Mucosa of rectum (tissue), 2 donors: ENCODE measurements at regions not wholly inside any gene's neighbourhood (a gene's known extent, or its start where the extent isn't known, plus 50 kb on each side); places are given as distances from the start of the nearest gene placed in this dataset.

Experiments
- H3K27ac ChIP-seq, 2 donors: one replicate each; pipeline ENCODE4 v1.7.0; 2013; ENCODE audit warnings: inconsistent platforms in 2 of 2, low read depth in 2 of 2, low read length in 2 of 2
- H3K27me3 ChIP-seq, 2 donors: one replicate each; pipeline ENCODE4 v1.7.0; 2013; ENCODE audit warnings: low read length in 2 of 2; ENCODE audit not compliant: control insufficient read depth in 2 of 2, insufficient read depth in 2 of 2
- H3K36me3 ChIP-seq, 2 donors: one replicate each; pipeline ENCODE4 v1.7.0; 2013; ENCODE audit warnings: low read length in 2 of 2; ENCODE audit not compliant: control insufficient read depth in 2 of 2, insufficient read depth in 2 of 2
- H3K4me1 ChIP-seq, 2 donors: one replicate each; pipeline ENCODE4 v1.7.0; 2013; ENCODE audit warnings: low read length in 2 of 2, mild to moderate bottlenecking in 1 of 2; ENCODE audit not compliant: control insufficient read depth in 2 of 2, insufficient read depth in 2 of 2
- H3K4me3 ChIP-seq, 2 donors: one replicate each; pipeline ENCODE4 v1.7.0; 2013; ENCODE audit warnings: low read length in 2 of 2
- H3K9ac ChIP-seq, 2 donors: one replicate each; pipeline ENCODE4 v1.7.0; 2013; ENCODE audit warnings: low read length in 2 of 2, low read depth in 1 of 2, mild to moderate bottlenecking in 1 of 2
- H3K9me3 ChIP-seq, 2 donors: one replicate each; pipeline ENCODE4 v1.7.0; 2013; ENCODE audit warnings: low read length in 2 of 2; ENCODE audit not compliant: control insufficient read depth in 2 of 2
- donor health status: healthy.
- donor health status: Normal muscosa, but diverticular disease.

DNA sequence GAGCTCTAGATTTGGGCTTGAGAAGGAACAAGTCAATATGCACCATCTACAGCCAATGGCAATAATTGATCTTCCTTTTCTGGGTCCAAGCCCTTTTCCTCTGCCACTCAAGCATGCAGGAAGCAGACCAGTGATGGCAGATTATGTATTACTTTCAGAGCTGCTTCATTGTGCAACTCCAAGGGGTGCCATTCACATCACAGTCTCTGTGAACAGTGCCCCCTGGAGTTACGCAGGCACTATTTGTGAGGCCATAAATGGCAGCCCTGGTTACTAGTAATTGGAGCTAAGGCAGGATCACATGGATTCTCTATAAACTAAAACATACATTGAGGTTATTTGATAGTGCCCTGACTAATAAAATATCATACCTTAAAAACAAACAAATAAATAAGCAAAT, 313.4 kb upstream of the SLC7A11 start:
- Histone ChIP-seq H3K27ac (no peak overlapping the region), H3K4me3 (no peak overlapping the region), H3K4me1 (no peaks in the 10 kb centered on the region), H3K9ac (no peak overlapping the region), H3K27me3 (no peaks in the 10 kb centered on the region), H3K36me3 (no peaks in the 10 kb centered on the region), H3K9me3 (no peaks in the 10 kb centered on the region)

DNA sequence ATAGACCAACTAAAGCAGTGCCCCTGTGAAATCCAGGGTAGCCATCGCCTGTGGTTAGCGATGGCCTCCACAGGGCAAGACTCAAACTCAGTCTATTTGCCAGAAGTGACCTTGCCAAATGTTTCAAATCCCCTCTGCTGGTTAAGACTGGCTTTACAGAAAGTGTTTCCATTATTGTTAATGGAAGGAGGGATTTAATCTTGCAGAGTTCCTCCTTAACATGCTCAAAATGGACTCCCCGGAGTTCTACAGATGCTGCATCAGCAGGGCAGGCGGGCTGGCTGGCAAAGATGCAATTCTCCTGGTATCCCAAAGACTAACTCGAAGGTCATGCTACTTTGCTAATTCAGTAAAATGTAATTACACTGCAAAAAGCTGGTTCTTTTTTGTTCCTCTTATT, 313.0 kb upstream of the SLC7A11 start:
- Histone ChIP-seq H3K9me3 (no peaks in the 10 kb centered on the region), H3K9ac (no peak overlapping the region), H3K4me1 (no peaks in the 10 kb centered on the region), H3K4me3 (no peak overlapping the region), H3K36me3 (no peaks in the 10 kb centered on the region), H3K27ac (no peak overlapping the region), H3K27me3 (no peaks in the 10 kb centered on the region)

DNA sequence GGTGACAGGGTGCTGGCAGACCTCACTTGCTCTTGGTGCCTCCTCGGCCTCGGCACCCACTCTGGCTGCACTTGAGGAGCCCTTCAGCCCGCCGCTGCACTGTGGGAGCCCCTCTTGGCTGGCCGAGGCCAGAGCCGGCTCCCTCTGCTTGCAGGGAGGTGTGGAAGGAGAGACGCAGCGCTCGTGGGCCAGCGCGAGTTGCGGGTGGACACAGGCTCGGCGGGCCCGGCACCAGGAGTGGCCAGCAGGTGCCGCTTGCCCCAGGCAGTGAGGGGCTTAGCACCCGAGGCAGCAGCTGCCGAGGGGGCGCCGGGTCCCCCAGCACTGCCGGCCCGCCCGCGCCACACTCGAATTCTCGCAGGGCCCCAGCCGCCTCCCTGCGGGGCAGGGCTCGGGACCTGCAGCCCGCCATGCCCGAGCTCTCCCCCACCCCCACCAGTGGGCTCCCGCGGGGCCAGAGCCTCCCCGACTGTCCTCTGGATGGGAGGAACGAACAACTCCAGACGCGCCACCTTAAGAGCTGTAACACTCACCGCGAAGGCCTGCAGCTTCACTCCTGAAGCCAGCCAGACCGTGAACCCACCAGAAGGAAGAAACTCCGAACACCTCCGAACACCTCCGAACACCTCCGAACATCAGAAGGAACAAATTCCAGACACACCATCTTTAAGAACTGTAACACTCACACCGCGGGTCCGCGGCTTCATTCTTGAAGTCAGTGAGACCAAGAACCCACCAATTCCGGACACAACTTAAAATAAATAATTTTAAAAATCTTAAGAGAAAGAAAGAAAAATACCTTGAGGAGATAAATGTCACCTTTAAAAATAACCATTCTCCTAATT, 311.1 kb upstream of the SLC7A11 start:
- no peaks in the 10 kb centered on the region for H3K27me3 ChIP-seq
- H3K4me3 ChIP-seq, result no peak overlapping the region
- no peaks in the 10 kb centered on the region for H3K4me1 ChIP-seq
- no peaks in the 10 kb centered on the region for H3K36me3 ChIP-seq
- H3K9ac ChIP-seq, result no peak overlapping the region
- no peak overlapping the region for H3K27ac ChIP-seq
- H3K9me3 ChIP-seq, result no peaks in the 10 kb centered on the region

DNA sequence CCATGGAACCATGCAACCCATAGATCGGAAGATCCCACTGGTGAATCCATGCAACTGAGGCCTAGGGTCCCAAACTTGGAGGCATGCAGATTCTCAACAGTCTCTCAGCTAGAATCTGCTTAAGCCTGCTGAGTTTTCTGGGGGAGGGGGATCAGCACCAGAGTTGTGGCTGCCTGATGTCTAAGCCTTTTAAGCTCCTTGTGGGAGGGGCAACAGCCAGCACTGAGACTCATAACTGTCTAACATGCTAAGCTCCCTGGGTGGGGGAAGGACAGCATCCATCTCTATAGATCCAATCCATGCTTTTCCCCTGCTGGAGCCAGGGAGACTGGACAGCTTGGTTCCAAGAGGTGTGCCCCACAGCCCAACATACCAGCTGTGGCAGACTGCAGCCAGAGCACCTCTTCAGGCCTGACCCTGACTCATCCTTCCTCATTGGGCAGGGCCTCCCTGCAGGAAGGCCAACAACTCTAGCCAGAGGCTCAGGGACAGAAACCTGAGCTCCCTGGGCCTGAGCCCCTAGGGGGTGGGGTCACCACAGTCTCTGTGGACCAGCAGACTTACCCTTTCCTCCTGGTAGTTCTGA, 300.1 kb upstream of the SLC7A11 start:
- Histone ChIP-seq H3K9me3 (no peaks in the 10 kb centered on the region), H3K27ac (no peak overlapping the region), H3K9ac (no peak overlapping the region), H3K4me3 (no peak overlapping the region), H3K36me3 (no peaks in the 10 kb centered on the region), H3K27me3 (no peaks in the 10 kb centered on the region), H3K4me1 (no peaks in the 10 kb centered on the region)

DNA sequence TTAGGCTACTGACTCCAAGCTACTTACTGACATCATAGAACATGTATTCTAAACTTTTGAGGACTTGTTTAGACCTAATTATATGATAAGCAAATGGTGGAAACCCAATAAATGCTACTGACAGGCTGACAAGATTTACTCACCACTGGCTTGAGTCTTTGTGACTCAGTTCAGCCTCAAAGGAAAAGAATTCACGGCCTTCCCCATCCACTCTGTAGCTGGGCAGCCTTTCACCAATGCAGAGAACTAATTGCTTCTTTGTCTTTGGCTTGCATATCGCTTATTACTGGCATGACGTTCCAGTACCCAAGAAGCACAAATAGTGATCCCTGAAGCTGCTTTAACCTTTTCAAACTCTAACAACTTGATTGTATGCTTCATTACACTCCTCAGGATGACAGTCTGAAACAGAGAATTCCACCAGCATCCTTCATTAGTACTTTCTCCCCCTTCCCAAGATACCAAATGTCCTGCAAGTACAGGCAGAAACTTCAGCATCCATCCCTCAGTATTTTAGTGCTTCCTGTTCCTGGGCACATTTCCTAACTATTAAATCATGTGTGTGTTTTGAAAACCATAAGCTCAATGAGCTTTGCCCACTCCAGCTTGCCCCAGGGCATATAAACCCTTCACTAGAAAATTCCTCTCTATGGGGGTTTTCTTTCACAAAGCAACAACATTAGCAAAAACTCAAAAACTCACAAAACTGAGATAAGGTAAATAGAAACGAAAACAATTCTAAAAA, 298.1 kb upstream of the SLC7A11 start:
- H3K9me3 ChIP-seq, result no peaks in the 10 kb centered on the region
- no peaks in the 10 kb centered on the region for H3K27me3 ChIP-seq
- no peak overlapping the region for H3K27ac ChIP-seq
- H3K9ac ChIP-seq, result no peak overlapping the region
- H3K4me3 ChIP-seq, result no peak overlapping the region
- no peaks in the 10 kb centered on the region for H3K4me1 ChIP-seq
- H3K36me3 ChIP-seq, result no peaks in the 10 kb centered on the region

DNA sequence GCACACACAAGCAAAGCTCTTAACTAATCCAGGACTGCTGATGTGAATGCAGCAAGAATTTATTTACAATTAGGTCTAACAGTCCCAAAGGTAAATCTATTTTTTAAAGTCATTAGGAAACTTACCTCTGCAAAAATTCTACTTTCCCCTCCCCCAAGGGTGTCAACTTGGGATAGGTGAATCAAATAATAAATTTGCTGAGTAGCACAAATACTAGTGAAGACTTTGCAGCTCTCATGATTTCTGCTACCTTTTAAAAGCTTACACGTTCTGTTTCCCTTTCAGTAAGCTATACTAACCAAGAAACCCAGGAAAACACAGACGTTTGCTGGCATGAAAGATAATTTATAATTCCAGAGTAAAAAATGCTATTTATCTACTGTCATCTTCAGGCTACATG, 296.6 kb upstream of the SLC7A11 start:
- no peak overlapping the region for H3K27ac ChIP-seq
- H3K36me3 ChIP-seq, result no peaks in the 10 kb centered on the region
- H3K4me3 ChIP-seq, result no peak overlapping the region
- no peak overlapping the region for H3K9ac ChIP-seq
- no peaks in the 10 kb centered on the region for H3K4me1 ChIP-seq
- H3K9me3 ChIP-seq, result no peaks in the 10 kb centered on the region
- no peaks in the 10 kb centered on the region for H3K27me3 ChIP-seq

DNA sequence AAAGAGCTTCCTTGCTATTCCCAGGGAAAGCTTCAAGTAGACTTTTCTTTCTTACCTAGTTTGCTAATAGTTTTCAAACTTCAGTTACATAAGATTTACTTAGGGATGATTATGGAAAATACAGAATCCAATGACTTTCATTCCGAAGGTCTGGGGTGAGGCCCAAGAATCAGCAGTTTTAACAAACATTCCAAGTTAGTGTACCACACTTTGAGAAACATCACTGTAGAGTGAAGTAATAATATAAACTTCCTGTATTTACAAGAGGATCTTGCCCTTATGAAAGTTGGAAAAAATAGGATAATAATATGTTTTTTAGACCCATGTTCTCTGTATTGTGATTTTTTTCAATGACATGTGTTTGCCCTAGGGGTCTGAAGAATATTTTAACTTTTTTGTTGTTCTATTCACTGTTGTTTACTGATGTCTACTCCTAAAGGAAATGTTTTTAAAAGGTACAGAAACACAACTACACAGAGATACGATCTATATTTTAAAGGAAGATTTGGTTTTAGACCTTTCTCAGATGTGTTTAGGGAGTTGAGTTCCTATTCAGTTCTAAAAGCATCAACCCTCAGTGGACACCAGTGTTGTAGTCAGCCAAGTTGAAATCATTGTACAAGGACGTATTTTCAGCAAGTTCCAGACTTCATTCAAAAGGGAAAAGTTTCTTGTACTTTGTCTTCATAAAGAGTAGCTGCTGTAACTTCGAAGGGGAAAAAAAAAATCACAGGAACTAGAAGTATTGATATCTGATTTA, 295.8 kb upstream of the SLC7A11 start:
- no peaks in the 10 kb centered on the region for H3K9me3 ChIP-seq
- no peak overlapping the region for H3K9ac ChIP-seq
- no peaks in the 10 kb centered on the region for H3K4me1 ChIP-seq
- no peaks in the 10 kb centered on the region for H3K36me3 ChIP-seq
- no peaks in the 10 kb centered on the region for H3K27me3 ChIP-seq
- no peak overlapping the region for H3K4me3 ChIP-seq
- no peak overlapping the region for H3K27ac ChIP-seq

DNA sequence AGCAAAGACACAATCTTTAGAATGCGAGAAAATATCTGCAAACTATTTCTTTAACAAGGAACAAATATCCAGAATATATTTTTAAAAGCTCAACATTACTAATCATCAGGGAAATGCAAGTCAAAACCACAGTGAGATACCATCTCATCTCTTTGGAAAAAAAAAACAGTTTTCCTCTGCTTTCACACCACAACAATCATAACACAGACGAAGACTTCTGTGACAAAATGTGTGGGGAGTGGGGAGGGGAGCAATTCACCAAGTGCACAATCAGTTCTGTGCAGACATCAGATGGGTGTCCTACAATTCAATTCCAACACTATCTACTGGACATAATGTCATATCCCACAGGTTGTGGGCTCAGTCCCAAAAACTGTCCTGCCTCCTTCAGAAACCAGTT, 293.2 kb upstream of the SLC7A11 start:
- H3K9me3 ChIP-seq, result no peaks in the 10 kb centered on the region
- no peak overlapping the region for H3K27ac ChIP-seq
- H3K27me3 ChIP-seq, result no peaks in the 10 kb centered on the region
- no peaks in the 10 kb centered on the region for H3K36me3 ChIP-seq
- H3K4me1 ChIP-seq, result no peaks in the 10 kb centered on the region
- no peak overlapping the region for H3K9ac ChIP-seq
- H3K4me3 ChIP-seq, result no peak overlapping the region

DNA sequence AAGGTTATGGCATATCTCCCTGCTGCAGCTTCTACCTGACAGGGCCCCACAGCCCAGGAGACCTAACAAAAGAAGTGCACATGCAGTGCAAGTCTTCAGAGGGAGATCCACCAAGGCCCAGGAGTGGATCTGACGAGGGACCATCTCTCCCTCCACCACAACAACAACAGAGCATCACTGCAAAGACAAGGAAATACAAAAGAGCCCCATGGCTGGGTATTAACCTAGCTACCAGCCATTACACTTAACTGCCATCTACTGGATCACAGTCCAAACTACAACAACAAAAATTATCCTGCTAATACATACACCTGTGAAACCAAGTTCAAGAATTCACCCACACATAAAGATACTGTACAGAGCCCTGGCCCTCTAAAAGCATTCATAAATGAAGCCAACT, 280.2 kb upstream of the SLC7A11 start:
- no peaks in the 10 kb centered on the region for H3K36me3 ChIP-seq
- H3K4me1 ChIP-seq, result no peaks in the 10 kb centered on the region
- no peaks in the 10 kb centered on the region for H3K27me3 ChIP-seq
- no peak overlapping the region for H3K9ac ChIP-seq
- H3K4me3 ChIP-seq, result no peak overlapping the region
- H3K9me3 ChIP-seq, result no peaks in the 10 kb centered on the region
- no peak overlapping the region for H3K27ac ChIP-seq

DNA sequence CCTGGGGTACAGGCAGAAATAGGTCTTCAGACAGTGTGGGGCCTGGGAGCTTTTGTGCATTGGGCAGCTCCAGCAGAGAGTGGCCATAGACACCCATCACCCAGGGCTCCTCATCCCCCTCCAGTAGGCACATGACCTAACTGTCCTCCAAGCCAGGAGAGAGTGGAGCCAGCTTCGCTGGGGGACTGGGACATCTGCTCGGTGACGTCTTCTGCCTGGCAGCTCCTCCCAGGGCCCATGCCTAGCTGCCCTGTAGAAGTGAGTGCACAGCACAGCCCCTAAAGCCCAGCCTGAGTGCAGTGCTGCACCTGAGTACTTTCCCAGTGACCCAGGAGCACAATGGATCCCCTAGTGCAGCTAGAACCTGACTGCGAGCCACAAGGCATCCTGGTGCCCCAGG, 279.7 kb upstream of the SLC7A11 start:
- H3K9me3 ChIP-seq, result no peaks in the 10 kb centered on the region
- no peaks in the 10 kb centered on the region for H3K36me3 ChIP-seq
- H3K4me3 ChIP-seq, result no peak overlapping the region
- H3K27ac ChIP-seq, result no peak overlapping the region
- no peaks in the 10 kb centered on the region for H3K27me3 ChIP-seq
- H3K4me1 ChIP-seq, result no peaks in the 10 kb centered on the region
- H3K9ac ChIP-seq, result no peak overlapping the region
